ENCODE measurements at regions not wholly inside any gene's neighbourhood (a gene's known extent, or its start where the extent isn't known, plus 50 kb on each side); places are given as distances from the start of the nearest gene placed in this dataset.

GRCh38 chr2:217138284-217138683 is 278.4 kb upstream of the TNP1 start:
- no peaks in the 10 kb centered on the region for H4K20me1 ChIP-seq (ENCODE audit: low read depth, low read length)
- H3K9me2 ChIP-seq (replicated peaks; ENCODE audit: insufficient read depth, low read length), result no peaks in the 10 kb centered on the region
- H3K79me2 ChIP-seq (ENCODE audit: insufficient read depth, low read length), result no peaks in the 10 kb centered on the region
- H3F3A ChIP-seq (ENCODE audit: insufficient read depth), result no peaks in the 10 kb centered on the region
- no peaks in the 10 kb centered on the region for H3K9me3 ChIP-seq (ENCODE audit: insufficient read depth, low read length)
- no peaks in the 10 kb centered on the region for H3K27me3 ChIP-seq (ENCODE audit: low read length)
- H3K27ac ChIP-seq (ENCODE audit: low read depth, low read length), result no peak overlapping the region
- TF ChIP-seq CTCF (IDR thresholded peaks at IDR 0.05; ENCODE audit: insufficient read depth, low read length, poor library complexity, severe bottlenecking) (no peak), EZH2phosphoT487 (conservative IDR thresholded peaks at IDR 0.05; ENCODE audit: low read length) (no peak)
- no peak overlapping the region for H3K9ac ChIP-seq (ENCODE audit: low read length)
- no peak overlapping the region for H2AFZ ChIP-seq (ENCODE audit: low read depth, low read length, severe bottlenecking)
- H3K4me2 ChIP-seq (ENCODE audit: low read depth, low read length, poor library complexity, severe bottlenecking), result no peak overlapping the region
- no peak overlapping the region for H3K4me3 ChIP-seq (ENCODE audit: insufficient read depth, low read length, poor library complexity, severe bottlenecking)
- H3K36me3 ChIP-seq (ENCODE audit: low read length), result no peaks in the 10 kb centered on the region

GRCh38 chr2:217127744-217128143 is 267.9 kb upstream of the TNP1 start:
- Histone ChIP-seq H3F3A (ENCODE audit: insufficient read depth) (no peaks in the 10 kb centered on the region), H3K9me3 (ENCODE audit: insufficient read depth, low read length) (no peaks in the 10 kb centered on the region), H3K9me2 (replicated peaks; ENCODE audit: insufficient read depth, low read length) (no peaks in the 10 kb centered on the region), H3K4me2 (ENCODE audit: low read depth, low read length, poor library complexity, severe bottlenecking) (no peak overlapping the region), H3K4me3 (ENCODE audit: insufficient read depth, low read length, poor library complexity, severe bottlenecking) (no peak overlapping the region), H3K36me3 (ENCODE audit: low read length) (no peaks in the 10 kb centered on the region), H3K27me3 (ENCODE audit: low read length) (no peaks in the 10 kb centered on the region), H3K9ac (ENCODE audit: low read length) (no peak overlapping the region), H2AFZ (ENCODE audit: low read depth, low read length, severe bottlenecking) (no peak overlapping the region), H4K20me1 (ENCODE audit: low read depth, low read length) (no peaks in the 10 kb centered on the region), H3K79me2 (ENCODE audit: insufficient read depth, low read length) (no peaks in the 10 kb centered on the region), H3K27ac (ENCODE audit: low read depth, low read length) (no peak overlapping the region)
- TF ChIP-seq EZH2phosphoT487 (conservative IDR thresholded peaks at IDR 0.05; ENCODE audit: low read length) (no peak), CTCF (IDR thresholded peaks at IDR 0.05; ENCODE audit: insufficient read depth, low read length, poor library complexity, severe bottlenecking) (no peak)

DNA sequence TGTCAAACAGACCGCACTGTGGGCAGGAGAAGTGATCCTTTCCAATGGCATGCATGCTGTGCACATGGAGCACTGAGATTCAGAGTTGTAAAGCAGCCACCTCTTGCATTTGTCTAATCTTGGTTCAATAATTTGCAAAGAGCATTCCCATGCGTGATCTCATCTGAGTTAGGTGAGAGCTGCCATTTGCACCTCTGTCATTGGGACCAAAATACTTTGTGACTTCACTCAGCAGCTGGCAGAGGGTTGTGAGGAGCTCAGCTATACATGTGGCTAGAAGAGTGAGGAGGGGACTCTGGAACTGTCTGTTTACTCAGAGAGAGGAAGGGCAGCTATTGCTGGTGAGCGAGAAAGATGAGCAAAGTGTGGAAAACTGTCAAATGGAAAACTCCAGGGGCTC is 265.1 kb upstream of the TNP1 start:
- H3K9me3 ChIP-seq (ENCODE audit: insufficient read depth, low read length), result no peaks in the 10 kb centered on the region
- no peak overlapping the region for H3K4me3 ChIP-seq (ENCODE audit: insufficient read depth, low read length, poor library complexity, severe bottlenecking)
- H3K4me2 ChIP-seq (ENCODE audit: low read depth, low read length, poor library complexity, severe bottlenecking), result no peak overlapping the region
- no peaks in the 10 kb centered on the region for H3K79me2 ChIP-seq (ENCODE audit: insufficient read depth, low read length)
- H4K20me1 ChIP-seq (ENCODE audit: low read depth, low read length), result no peaks in the 10 kb centered on the region
- no peak overlapping the region for H3K27ac ChIP-seq (ENCODE audit: low read depth, low read length)
- TF ChIP-seq EZH2phosphoT487 (conservative IDR thresholded peaks at IDR 0.05; ENCODE audit: low read length) (no peak), CTCF (IDR thresholded peaks at IDR 0.05; ENCODE audit: insufficient read depth, low read length, poor library complexity, severe bottlenecking) (no peak)
- no peaks in the 10 kb centered on the region for H3K9me2 ChIP-seq (replicated peaks; ENCODE audit: insufficient read depth, low read length)
- no peaks in the 10 kb centered on the region for H3K27me3 ChIP-seq (ENCODE audit: low read length)
- no peaks in the 10 kb centered on the region for H3F3A ChIP-seq (ENCODE audit: insufficient read depth)
- H3K9ac ChIP-seq (ENCODE audit: low read length), result no peak overlapping the region
- no peak overlapping the region for H2AFZ ChIP-seq (ENCODE audit: low read depth, low read length, severe bottlenecking)
- H3K36me3 ChIP-seq (ENCODE audit: low read length), result no peaks in the 10 kb centered on the region

DNA sequence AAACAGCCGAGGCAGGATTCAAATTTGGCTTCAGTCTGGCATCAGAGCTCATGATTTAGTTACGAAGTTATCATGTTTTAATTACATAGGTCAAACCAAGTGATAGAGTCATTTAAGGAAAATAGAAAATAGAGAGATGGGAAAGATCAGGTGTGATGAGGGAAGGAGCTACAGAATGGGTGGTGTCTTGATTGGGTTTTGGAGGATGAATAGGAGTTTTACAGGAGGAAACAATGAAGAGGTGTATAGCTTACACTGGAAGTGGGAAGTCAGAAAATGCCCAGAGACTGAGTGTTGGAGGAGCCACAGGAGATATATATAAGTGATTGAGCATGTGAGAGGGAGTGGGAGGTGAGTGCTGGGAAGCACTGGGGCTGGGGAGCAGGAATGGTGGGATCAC is 264.2 kb upstream of the TNP1 start:
- Histone ChIP-seq H3K9me2 (replicated peaks; ENCODE audit: insufficient read depth, low read length) (no peaks in the 10 kb centered on the region), H3K9me3 (ENCODE audit: insufficient read depth, low read length) (no peaks in the 10 kb centered on the region), H3K4me3 (ENCODE audit: insufficient read depth, low read length, poor library complexity, severe bottlenecking) (no peak overlapping the region), H3K27ac (ENCODE audit: low read depth, low read length) (no peak overlapping the region), H3K4me2 (ENCODE audit: low read depth, low read length, poor library complexity, severe bottlenecking) (no peak overlapping the region), H3K79me2 (ENCODE audit: insufficient read depth, low read length) (no peaks in the 10 kb centered on the region), H3K36me3 (ENCODE audit: low read length) (no peaks in the 10 kb centered on the region), H3K27me3 (ENCODE audit: low read length) (no peaks in the 10 kb centered on the region), H4K20me1 (ENCODE audit: low read depth, low read length) (no peaks in the 10 kb centered on the region), H3K9ac (ENCODE audit: low read length) (no peak overlapping the region), H3F3A (ENCODE audit: insufficient read depth) (no peaks in the 10 kb centered on the region), H2AFZ (ENCODE audit: low read depth, low read length, severe bottlenecking) (no peak overlapping the region)
- no peak for TF ChIP-seq CTCF (IDR thresholded peaks at IDR 0.05; ENCODE audit: insufficient read depth, low read length, poor library complexity, severe bottlenecking)
- no peak for TF ChIP-seq EZH2phosphoT487 (conservative IDR thresholded peaks at IDR 0.05; ENCODE audit: low read length)

All from SU-DHL-6 (cell line).